SK-N-SH (cell line): ENCODE measurements at regions not wholly inside any gene's neighbourhood (a gene's known extent, or its start where the extent isn't known, plus 50 kb on each side); places are given as distances from the start of the nearest gene placed in this dataset.

Experiments
- CTCF ChIA-PET: fragments of 300-600, 350-600 bp; formaldehyde crosslinking; extraction: SDS; loops from one replicate; lab custom pipeline; 2021; lab: Yijun Ruan, JAX
- POLR2A ChIA-PET: fragments of 350-600 bp; sonication (Branson Sonifier 250); formaldehyde crosslinking; extraction: SDS; loops from one replicate; lab custom pipeline; 2020; ENCODE audit warnings: antibody characterized with exemption, inconsistent platforms; lab: Yijun Ruan, JAX
- DNase-seq: peaks from one replicate; pipeline ENCODE4 v3.0.0; 2012
- H2AFZ ChIP-seq: fragments of 200-600 bp; sonication (generic); 2 replicates; pipeline ENCODE4 v1.8.1; 2016; ENCODE audit warnings: antibody characterized with exemption, mild to moderate bottlenecking, low read depth
- H3F3A ChIP-seq: fragments of 200-600 bp; sonication (generic); replicated peaks from 2 replicates; pipeline ENCODE3; 2016; ENCODE audit warnings: antibody characterized with exemption, mild to moderate bottlenecking; ENCODE audit not compliant: insufficient read depth
- H3K27ac ChIP-seq, 2 experiments: fragments of 200-500 bp in 1 of 2; fragments of 200-600 bp in 1 of 2; sonication (Bioruptor generic) in 1 of 2; sonication (generic), shearing (Covaris generic) in 1 of 2; 2 replicates each; pipeline versions ENCODE4 v1.5.1 to v1.6.1; 2014 to 2016; ENCODE audit warnings: low read depth in 2 of 2, inconsistent platforms in 1 of 2, low read length in 1 of 2, mild to moderate bottlenecking in 1 of 2, mixed read lengths in 1 of 2
- H3K27me3 ChIP-seq: fragments of 200-600 bp; sonication (generic), shearing (Covaris generic); 2 replicates; pipeline ENCODE4 v1.6.1; 2016; ENCODE audit warnings: mixed run types; ENCODE audit not compliant: insufficient read depth
- H3K36me3 ChIP-seq, 2 experiments: fragments of 200-500 bp in 1 of 2; fragments of 200-600 bp in 1 of 2; sonication (Bioruptor generic) in 1 of 2; sonication (generic) in 1 of 2; replicated peaks in 1 of 2; 2 replicates each; pipeline versions ENCODE3 to v1.5.1; 2014 to 2016; ENCODE audit warnings: low read length in 1 of 2, mild to moderate bottlenecking in 1 of 2; ENCODE audit not compliant: insufficient read depth in 2 of 2, control insufficient read depth in 1 of 2
- H3K4me1 ChIP-seq, 2 experiments: fragments of 200-500 bp in 1 of 2; fragments of 200-600 bp in 1 of 2; sonication (Bioruptor generic) in 1 of 2; sonication (generic), shearing (Covaris generic) in 1 of 2; 2 replicates each; pipeline versions ENCODE4 v1.5.1 to v1.6.1; 2014 to 2016; ENCODE audit warnings: low read depth in 1 of 2, low read length in 1 of 2, mixed run types in 1 of 2; ENCODE audit not compliant: insufficient read depth in 2 of 2, control insufficient read depth in 1 of 2
- H3K4me2 ChIP-seq: fragments of 200-600 bp; sonication (generic), shearing (Covaris generic); 2 replicates; pipeline ENCODE4 v1.6.1; 2017; ENCODE audit warnings: mixed run types
- H3K4me3 ChIP-seq, 2 experiments: fragments of 200-500 bp in 1 of 2; fragments of 200-600 bp in 1 of 2; sonication (Bioruptor generic) in 1 of 2; sonication (generic), shearing (Covaris generic) in 1 of 2; 2 replicates each; pipeline versions ENCODE4 v1.5.1 to v1.8.1; 2014 to 2016; ENCODE audit warnings: low read depth in 2 of 2, inconsistent platforms in 1 of 2, low read length in 1 of 2, mild to moderate bottlenecking in 1 of 2, mixed read lengths in 1 of 2, moderate library complexity in 1 of 2
- H3K79me2 ChIP-seq: fragments of 200-600 bp; sonication (generic); 2 replicates; pipeline ENCODE4 v1.8.1; 2017; ENCODE audit warnings: mild to moderate bottlenecking; ENCODE audit not compliant: insufficient read depth
- H3K9ac ChIP-seq: fragments of 200-600 bp; sonication (generic); 2 replicates; pipeline ENCODE4 v1.6.1; 2017; ENCODE audit warnings: mixed run types
- H3K9me2 ChIP-seq: fragments of 200-600 bp; sonication (generic); 2 replicates; pipeline ENCODE4 v1.6.1; 2017; ENCODE audit warnings: mixed run types
- H3K9me3 ChIP-seq: fragments of 200-600 bp; sonication (generic); 2 replicates; pipeline ENCODE4 v1.6.1; 2017; ENCODE audit warnings: mixed run types, mild to moderate bottlenecking, moderate library complexity
- H4K20me1 ChIP-seq: fragments of 200-600 bp; sonication (generic); 2 replicates; pipeline ENCODE4 v1.6.1; 2017; ENCODE audit warnings: mild to moderate bottlenecking, mixed run types; ENCODE audit not compliant: insufficient read depth
- CHD2 ChIP-seq: fragments of 150-350 bp; IDR thresholded peaks from 2 replicates; pipeline ENCODE4 v1.6.1; 2018; ENCODE audit warnings: low read length; ENCODE audit not compliant: partially characterized antibody
- EP300 ChIP-seq, 2 experiments: IDR thresholded peaks; 2 replicates each; pipeline versions ENCODE4 v1.4.0 to v1.6.1; 2012; ENCODE audit warnings: borderline replicate concordance in 1 of 2, low read depth in 1 of 2, low read length in 1 of 2
- FOSL2 ChIP-seq: IDR thresholded peaks from 2 replicates; pipeline ENCODE4 v1.4.0; 2012; ENCODE audit warnings: low read depth, mild to moderate bottlenecking, moderate library complexity, borderline replicate concordance
- FOXM1 ChIP-seq: IDR thresholded peaks from 2 replicates; pipeline ENCODE4 v1.4.0; 2012; ENCODE audit warnings: low read depth, mild to moderate bottlenecking
- GABPA ChIP-seq: IDR thresholded peaks from 2 replicates; pipeline ENCODE4 v1.4.0; 2012; ENCODE audit warnings: low read depth, mild to moderate bottlenecking
- JUND ChIP-seq: IDR thresholded peaks from 2 replicates; pipeline ENCODE4 v1.4.0; 2012
- MAX ChIP-seq: IDR thresholded peaks from 2 replicates; pipeline ENCODE4 v1.4.0; 2012; ENCODE audit warnings: low read depth
- NFIC ChIP-seq: IDR thresholded peaks from 2 replicates; pipeline ENCODE4 v1.4.0; 2012; ENCODE audit warnings: borderline replicate concordance
- PBX3 ChIP-seq: IDR thresholded peaks from 2 replicates; pipeline ENCODE4; 2012
- RCOR1 ChIP-seq: fragments of 150-350 bp; IDR thresholded peaks from 2 replicates; pipeline ENCODE4 v1.6.1; 2017; ENCODE audit warnings: antibody characterized with exemption, low read length
- RFX5 ChIP-seq: IDR thresholded peaks from 2 replicates; pipeline ENCODE4 v1.6.1; 2012; ENCODE audit warnings: mild to moderate bottlenecking, improper control_type of control experiment, low read length
- RXRA ChIP-seq: IDR thresholded peaks from 2 replicates; pipeline ENCODE4 v1.4.0; 2012; ENCODE audit warnings: low read depth, mild to moderate bottlenecking, borderline replicate concordance
- SIN3A ChIP-seq: IDR thresholded peaks from 2 replicates; pipeline ENCODE4 v1.6.1; 2012; ENCODE audit warnings: low read depth, mild to moderate bottlenecking, low read length, moderate library complexity, borderline replicate concordance
- SMC3 ChIP-seq: IDR thresholded peaks from 2 replicates; pipeline ENCODE4 v1.6.1; 2012; ENCODE audit warnings: low read depth, low read length, improper control_type of control experiment
- TCF12 ChIP-seq: IDR thresholded peaks from 2 replicates; pipeline ENCODE4 v1.4.0; 2012
- USF1 ChIP-seq: IDR thresholded peaks from 2 replicates; pipeline ENCODE4 v1.4.0; 2012; ENCODE audit warnings: low read depth, borderline replicate concordance
- WGBS: methylation state at CpG from one replicate; pipeline ENCODE4 v1.1.6; 2017; ENCODE audit warnings: low lambda C conversion rate; 5-methylcytosine and 5-hydroxymethylcytosine counted together

GRCh38 chrX:22795671-22796070, 204.1 kb upstream of the DDX53 start:
- Histone ChIP-seq H3K27ac (no peak overlapping the region), H3K36me3 (no peaks in the 10 kb centered on the region), H3K4me2 (no peak overlapping the region), H3F3A (peaks cover 3% of the 10 kb centered on the region), H3K27me3 (no peaks in the 10 kb centered on the region), H4K20me1 (no peaks in the 10 kb centered on the region), H3K4me3 (no peak overlapping the region), H3K9ac (no peak overlapping the region), H2AFZ (no peak overlapping the region), H3K9me2 (no peaks in the 10 kb centered on the region), H3K9me3 (no peaks in the 10 kb centered on the region), H3K79me2 (no peaks in the 10 kb centered on the region), H3K4me1 (no peaks in the 10 kb centered on the region)
- DNase-seq, result no peak
- POLR2A ChIA-PET, result no interaction called here
- 36% methylated on average over 5 of the region's 5 CpGs for WGBS
- TF ChIP-seq FOXM1, result no peak
- no peak for TF ChIP-seq RXRA
- TF ChIP-seq USF1, result no peak
- no peak for TF ChIP-seq JUND
- no peak for TF ChIP-seq EP300 (IDR thresholded peaks at IDR 0.05; ENCODE audit: borderline replicate concordance in 1 of 2, low read depth in 1 of 2, low read length in 1 of 2)
- no peak for TF ChIP-seq SIN3A
- no peak for TF ChIP-seq RFX5
- no peak for TF ChIP-seq FOSL2
- TF ChIP-seq SMC3, result no peak
- TF ChIP-seq TCF12, result no peak
- no peak for TF ChIP-seq RCOR1
- CTCF ChIA-PET, result no interaction called here

GRCh38 chrX:22800360-22800759, 199.4 kb upstream of the DDX53 start:
- Histone ChIP-seq H3K4me3 (no peak overlapping the region), H4K20me1 (no peaks in the 10 kb centered on the region), H3K36me3 (peaks cover 0 to 5% of the 10 kb centered on the region in 2 experiments), H3K79me2 (no peaks in the 10 kb centered on the region), H3K4me2 (peak overlapping the region; percentile 25; the same call in 1 of the 2 replicates), H2AFZ (peak overlapping the region; percentile 10; the same call in 1 of the 2 replicates), H3K9me3 (no peaks in the 10 kb centered on the region), H3K27ac (peak overlapping the region in 1 of 2 experiments; percentile 45; a peak in 1 of 4 replicates), H3K4me1 (no peaks in the 10 kb centered on the region), H3F3A (peaks cover 13% of the 10 kb centered on the region), H3K9ac (no peak overlapping the region), H3K27me3 (no peaks in the 10 kb centered on the region), H3K9me2 (no peaks in the 10 kb centered on the region)
- ChIA-PET POLR2A (no interaction called here), CTCF (no interaction called here)
- WGBS, result 15% methylated on average over 4 of the region's 4 CpGs
- no peak for DNase-seq
- TF ChIP-seq MAX, result 0 out of 2 replicates have a peak, but pooled peaks have one; percentile 36
- peak; percentile 73 for TF ChIP-seq JUND
- TF ChIP-seq FOSL2, result peak; percentile 73
- peak; percentile 37; the same call in 1 of the 2 replicates for TF ChIP-seq TCF12
- TF ChIP-seq GABPA, result no peak
- peak; percentile 39; the same call in 1 of the 2 replicates for TF ChIP-seq PBX3
- peak; percentile 75 for TF ChIP-seq USF1
- peak; percentile 59; the same call in 1 of the 2 replicates for TF ChIP-seq NFIC
- no peak for TF ChIP-seq RXRA
- peak in 1 of 2 experiments; percentile 58; a peak in 1 of 4 replicates for TF ChIP-seq EP300 (IDR thresholded peaks at IDR 0.05; ENCODE audit: borderline replicate concordance in 1 of 2, low read depth in 1 of 2, low read length in 1 of 2)
- TF ChIP-seq CHD2, result no peak
